Activated T-cell treated with anti-CD3 and anti-CD28 coated beads for 4 hours (primary cell): ENCODE measurements at regions not wholly inside any gene's neighbourhood (a gene's known extent, or its start where the extent isn't known, plus 50 kb on each side); places are given as distances from the start of the nearest gene placed in this dataset.

ENCODE experiments used
- DNase-seq: peaks from one replicate; pipeline ENCODE4 v3.0.0-alpha.2; 2020

DNA sequence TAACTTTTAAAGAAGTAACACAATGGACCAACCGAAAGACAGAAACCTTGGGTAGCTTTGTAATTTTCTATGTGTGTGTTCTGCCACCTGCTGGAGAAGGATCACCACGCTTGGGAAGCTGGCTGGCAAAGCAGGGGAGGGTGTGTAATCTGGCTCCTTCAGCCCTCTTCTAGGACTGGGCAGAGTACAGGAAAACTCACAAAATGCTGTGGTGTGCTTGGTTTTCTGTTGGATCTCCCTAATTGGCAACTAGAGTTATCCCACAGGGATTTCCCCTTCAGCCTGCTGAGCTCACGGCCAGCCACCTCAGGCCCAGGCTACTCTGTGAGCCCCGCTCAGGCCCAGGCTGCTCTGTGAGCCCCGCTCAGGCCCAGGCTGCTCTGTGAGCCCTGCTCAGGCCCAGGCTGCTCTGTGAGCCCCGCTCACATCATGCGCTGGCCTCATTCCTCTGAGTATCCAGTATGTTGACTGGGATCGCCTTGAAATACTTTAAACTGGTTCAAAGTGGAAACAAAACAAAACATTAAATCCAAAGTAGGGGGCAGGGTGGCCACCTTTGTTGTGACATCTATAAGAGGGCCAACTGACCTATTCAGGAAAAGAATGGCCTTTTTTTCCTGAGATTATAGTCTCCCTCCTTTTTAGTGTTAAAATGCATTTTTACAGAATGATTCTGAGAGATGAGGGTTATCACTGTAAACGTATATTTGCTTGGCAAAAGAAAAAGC lies 52.0 kb upstream of the RNU6-8 start:
- DNase-seq: peak; percentile 32

GRCh38 chr14:32255789-32256188 lies 52.7 kb upstream of the RNU6-8 start:
- no peak for DNase-seq

- no peak for DNase-seq
Measured at GRCh38 chr14:32256576-32256975, 53.5 kb upstream of the RNU6-8 start.

- no peak for DNase-seq
Measured at GRCh38 chr14:32258336-32258993, 55.4 kb upstream of the RNU6-8 start.

- DNase-seq: no peak
Measured at GRCh38 chr14:32259368-32260013, 56.4 kb upstream of the RNU6-8 start.

- DNase-seq: no peak
Measured at GRCh38 chr14:32263939-32264567, 61.0 kb upstream of the RNU6-8 start.

GRCh38 chr14:32265584-32265983 lies 62.5 kb upstream of the RNU6-8 start:
- DNase-seq: no peak

DNA sequence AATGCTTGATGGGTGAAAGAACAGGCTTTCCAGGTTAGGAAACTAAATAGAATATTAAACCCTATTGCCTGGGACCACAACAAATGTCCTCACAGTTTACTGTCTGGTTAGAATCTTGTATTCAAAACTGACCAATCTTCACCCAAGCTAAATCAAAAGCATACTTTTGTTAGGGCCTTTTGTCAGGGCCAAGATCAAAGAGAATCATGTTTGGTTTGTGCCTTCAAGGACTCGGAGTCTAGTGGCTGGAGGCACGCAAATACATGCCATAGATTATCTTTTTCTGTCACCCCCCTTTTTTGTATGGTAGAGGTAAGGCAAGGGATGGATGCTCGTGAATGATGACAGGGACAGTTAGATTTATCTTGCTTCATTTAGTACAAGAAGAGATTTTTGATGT lies 51.1 kb upstream of the AKAP6 start:
- DNase-seq: no peak
